ENCODE measurements at regions not wholly inside any gene's neighbourhood (a gene's known extent, or its start where the extent isn't known, plus 50 kb on each side); places are given as distances from the start of the nearest gene placed in this dataset.

DNA sequence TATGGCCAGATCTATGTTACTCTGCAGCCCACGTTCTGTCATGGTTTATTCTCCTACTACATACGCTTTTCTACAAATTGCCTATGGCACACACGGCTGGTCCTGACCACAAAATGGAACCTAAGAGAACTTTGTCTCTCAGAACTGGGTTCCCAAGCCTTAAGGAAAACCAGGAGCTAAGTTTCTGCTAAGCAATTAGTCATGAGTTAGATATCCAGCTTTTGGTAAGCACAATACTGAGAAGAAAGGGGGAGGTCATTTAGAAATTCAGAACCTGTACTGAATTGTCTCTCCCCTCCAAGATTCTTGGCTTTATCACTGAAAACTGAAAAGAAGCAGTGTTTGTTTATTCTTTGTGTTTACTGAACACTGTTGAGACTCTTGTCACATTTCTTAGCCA is 283.5 kb upstream of the TANK start:
- no peak overlapping the region for H3K4me3 Mint-ChIP-seq

DNA sequence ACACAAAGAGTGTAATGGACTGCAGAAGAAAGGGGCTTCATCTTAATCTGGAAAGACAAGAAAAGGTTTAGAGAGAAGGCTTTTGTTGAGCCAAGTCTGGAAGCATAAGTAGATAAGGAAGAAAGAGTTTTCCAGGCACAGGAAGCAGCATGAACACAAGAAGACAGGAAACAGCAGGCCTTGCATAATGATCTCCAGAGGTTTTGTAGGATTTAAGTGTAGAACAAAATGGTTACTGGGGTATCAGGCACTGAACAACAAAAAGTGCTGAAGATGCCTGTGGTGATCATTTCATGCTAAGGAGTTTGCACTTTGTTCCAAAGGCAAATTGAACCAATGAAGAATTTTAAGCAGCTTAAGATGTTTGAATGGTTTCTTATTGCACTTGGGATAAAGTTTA is 281.6 kb upstream of the TANK start:
- H3K4me3 Mint-ChIP-seq, result no peak overlapping the region
- no peak overlapping the region for H3K27ac Mint-ChIP-seq
- H3K4me1 Mint-ChIP-seq, result no peaks in the 10 kb centered on the region
- CTCF ChIA-PET, result no interaction called here
- no peaks in the 10 kb centered on the region for H3K27me3 Mint-ChIP-seq
- DNase-seq, result no peak
- H3K9me3 Mint-ChIP-seq, result no peaks in the 10 kb centered on the region
- H3K36me3 Mint-ChIP-seq, result no peaks in the 10 kb centered on the region

More for the DNA sequence above, 283.5 kb upstream of the TANK start:
- Mint-ChIP-seq H3K36me3 (no peaks in the 10 kb centered on the region), H3K27ac (no peak overlapping the region), H3K4me1 (no peaks in the 10 kb centered on the region), H3K9me3 (no peaks in the 10 kb centered on the region), H3K27me3 (no peaks in the 10 kb centered on the region)
- CTCF ChIA-PET, result no interaction called here
- DNase-seq, result no peak

DNA sequence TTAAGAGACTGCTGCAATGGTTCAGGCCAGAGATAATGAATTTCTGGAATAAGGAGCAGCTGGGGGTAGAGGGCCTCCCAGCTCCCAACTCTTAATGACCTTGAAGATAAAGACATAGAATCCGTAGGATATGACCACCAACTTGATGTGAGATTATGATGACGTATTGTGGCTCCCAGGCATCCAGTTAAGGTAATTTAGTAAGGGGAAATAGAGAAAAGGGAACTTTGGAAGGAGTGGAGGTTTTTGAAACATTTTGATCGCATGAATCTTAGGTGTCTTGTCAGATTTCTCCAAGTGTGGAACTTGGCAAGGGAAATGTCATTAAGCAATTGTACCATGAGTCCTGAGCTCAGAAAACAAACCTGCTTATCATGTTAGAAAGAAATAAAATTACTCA is 277.3 kb upstream of the TANK start:
- Mint-ChIP-seq H3K4me3 (no peak overlapping the region), H3K27me3 (no peaks in the 10 kb centered on the region), H3K9me3 (no peaks in the 10 kb centered on the region), H3K27ac (no peak overlapping the region), H3K4me1 (no peaks in the 10 kb centered on the region), H3K36me3 (no peaks in the 10 kb centered on the region)
- no peak for DNase-seq
- CTCF ChIA-PET, result no interaction called here

DNA sequence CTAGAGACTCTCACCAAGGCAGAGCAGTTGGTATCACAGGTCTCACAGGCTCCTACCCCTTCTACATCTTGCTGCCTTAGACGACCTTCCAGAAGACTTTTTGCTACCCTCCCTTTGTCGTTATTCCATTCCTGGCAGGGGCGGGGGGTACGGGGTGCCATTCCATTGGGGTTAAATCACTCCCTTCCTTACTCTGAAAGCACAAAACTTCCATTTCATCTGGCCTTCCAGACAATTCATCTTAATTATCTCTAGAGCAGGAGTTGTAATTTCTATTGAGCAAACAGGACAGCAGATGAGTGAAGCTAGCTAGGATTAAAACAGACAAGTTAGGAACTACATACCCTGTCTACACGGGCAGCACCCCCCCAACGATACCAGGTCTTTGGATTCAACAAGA is 276.2 kb upstream of the TANK start:
- no peaks in the 10 kb centered on the region for H3K36me3 Mint-ChIP-seq
- DNase-seq, result no peak
- CTCF ChIA-PET, result no interaction called here
- H3K9me3 Mint-ChIP-seq, result no peaks in the 10 kb centered on the region
- H3K4me3 Mint-ChIP-seq, result no peak overlapping the region
- no peaks in the 10 kb centered on the region for H3K4me1 Mint-ChIP-seq
- no peaks in the 10 kb centered on the region for H3K27me3 Mint-ChIP-seq
- H3K27ac Mint-ChIP-seq, result no peak overlapping the region

DNA sequence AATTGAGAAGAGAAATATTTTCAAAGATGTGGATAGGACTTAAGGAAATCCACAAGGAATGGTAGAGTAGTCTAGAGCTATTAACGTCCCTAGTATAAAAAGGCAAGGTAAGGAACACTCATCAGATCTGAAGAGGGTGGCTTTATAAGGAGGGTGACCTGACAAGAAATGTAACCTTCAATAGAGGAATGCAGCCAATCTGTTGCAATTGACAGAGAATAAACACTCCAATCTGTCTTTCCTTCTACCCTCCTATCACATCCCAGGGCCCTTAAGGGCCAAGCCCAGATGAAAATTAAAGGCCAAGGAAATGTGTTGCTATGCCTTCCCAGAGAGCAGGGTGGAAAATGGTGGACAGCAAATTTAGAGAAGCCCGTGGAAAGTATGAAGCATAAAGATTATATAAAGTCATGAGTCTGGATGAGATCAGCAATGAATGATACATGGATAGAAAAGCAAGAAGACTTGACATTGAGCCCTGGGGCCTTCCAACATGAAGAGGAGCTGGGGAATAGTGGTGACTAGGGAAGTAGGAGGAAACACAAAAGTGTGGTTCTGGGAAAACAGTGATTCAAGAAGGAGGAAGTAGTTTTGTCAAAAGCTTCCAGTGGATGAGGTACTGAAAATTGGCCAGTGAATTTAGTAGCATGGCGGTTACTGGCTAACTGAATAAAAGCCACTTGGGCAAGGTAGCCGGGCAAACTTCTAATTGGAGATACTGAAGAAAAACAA is 270.6 kb upstream of the TANK start:
- Mint-ChIP-seq H3K4me3 (no peak overlapping the region), H3K9me3 (no peaks in the 10 kb centered on the region), H3K27me3 (no peaks in the 10 kb centered on the region), H3K4me1 (no peaks in the 10 kb centered on the region), H3K27ac (no peak overlapping the region), H3K36me3 (no peaks in the 10 kb centered on the region)
- CTCF ChIA-PET, result no interaction called here
- no peak for DNase-seq

DNA sequence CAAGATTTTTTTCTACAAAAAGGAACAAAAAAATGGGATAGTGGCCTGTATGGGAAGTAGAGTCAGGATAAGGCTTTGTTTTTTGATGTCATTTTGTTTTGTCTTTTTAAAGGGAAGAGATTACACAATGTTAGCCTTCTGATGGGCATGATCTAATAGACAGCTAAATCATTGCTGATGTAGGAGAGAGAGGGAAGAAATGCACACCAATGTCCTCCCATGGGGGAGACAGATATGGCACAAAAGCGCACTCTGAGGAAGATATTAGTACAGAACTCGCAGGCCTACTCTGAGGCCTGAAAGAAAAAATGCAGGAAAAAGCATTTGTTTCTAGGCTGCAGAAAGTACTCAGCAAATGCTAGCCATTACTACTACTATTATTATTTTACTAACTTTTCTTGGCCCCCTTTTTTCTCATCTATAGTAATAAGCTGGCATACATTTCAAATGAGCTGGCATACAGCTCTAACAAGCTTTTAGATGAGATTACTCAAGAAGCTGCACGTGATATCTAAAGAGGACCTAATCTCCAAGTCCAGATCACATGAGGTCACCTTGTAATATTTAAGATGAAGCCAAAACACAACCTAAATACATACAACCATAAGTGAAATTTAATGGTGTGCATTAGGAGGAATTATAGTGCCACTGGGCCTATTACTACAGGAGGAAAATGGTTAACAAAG is 269.4 kb upstream of the TANK start:
- Mint-ChIP-seq H3K4me3 (no peak overlapping the region), H3K27me3 (no peaks in the 10 kb centered on the region), H3K9me3 (no peaks in the 10 kb centered on the region), H3K36me3 (no peaks in the 10 kb centered on the region), H3K4me1 (no peaks in the 10 kb centered on the region), H3K27ac (no peak overlapping the region)
- CTCF ChIA-PET, result interaction anchor here (0.8 kb wide), 1 partner anchor 53 kb away, joined by 3 read pairs; no protein-coding TSS in a partner anchor
- no peak for DNase-seq

DNA sequence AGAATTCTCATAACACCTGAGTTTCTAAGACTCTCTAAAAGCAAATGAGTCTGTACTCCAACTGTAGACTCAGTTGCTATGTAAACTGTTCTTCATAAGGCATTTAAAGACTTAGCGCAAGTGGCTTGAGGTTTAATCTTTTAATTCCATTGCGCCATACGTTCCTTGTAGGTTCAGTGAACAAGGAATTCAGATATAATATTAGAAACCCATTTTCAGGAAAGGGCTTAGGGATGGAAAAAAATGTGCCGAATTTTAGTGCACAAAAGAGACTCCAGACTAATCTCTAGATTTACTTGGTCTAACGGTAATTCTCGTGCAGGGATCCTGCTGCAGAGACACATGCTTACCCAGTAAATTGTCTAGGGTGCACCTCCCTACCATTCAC is 268.9 kb upstream of the TANK start:
- DNase-seq, result no peak
- CTCF ChIA-PET, result interaction anchor here (0.8 kb wide), 1 partner anchor 53 kb away, joined by 3 read pairs; no protein-coding TSS in a partner anchor
- H3K4me1 Mint-ChIP-seq, result no peaks in the 10 kb centered on the region
- H3K9me3 Mint-ChIP-seq, result no peaks in the 10 kb centered on the region
- H3K36me3 Mint-ChIP-seq, result no peaks in the 10 kb centered on the region
- no peak overlapping the region for H3K27ac Mint-ChIP-seq
- no peaks in the 10 kb centered on the region for H3K27me3 Mint-ChIP-seq
- no peak overlapping the region for H3K4me3 Mint-ChIP-seq

DNA sequence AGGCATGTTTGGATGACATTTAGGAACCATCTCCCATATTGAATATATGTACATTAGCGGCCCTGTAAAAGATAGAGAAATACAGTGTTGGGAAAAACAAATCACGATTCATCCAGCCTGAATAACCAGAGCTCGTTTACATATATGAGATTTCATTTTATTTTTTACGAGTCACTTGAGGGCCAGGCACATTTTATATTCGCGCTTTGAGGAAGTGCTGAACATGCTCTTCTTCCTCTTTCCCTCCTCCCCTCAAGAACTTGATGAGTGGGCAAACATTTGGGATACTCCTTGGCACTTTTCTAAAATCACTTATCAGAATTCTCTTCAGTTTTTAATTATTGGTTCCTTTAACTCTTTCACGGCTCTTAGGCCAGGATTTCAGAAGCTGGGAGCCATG is 268.0 kb upstream of the TANK start:
- CTCF ChIA-PET, result no interaction called here

DNA sequence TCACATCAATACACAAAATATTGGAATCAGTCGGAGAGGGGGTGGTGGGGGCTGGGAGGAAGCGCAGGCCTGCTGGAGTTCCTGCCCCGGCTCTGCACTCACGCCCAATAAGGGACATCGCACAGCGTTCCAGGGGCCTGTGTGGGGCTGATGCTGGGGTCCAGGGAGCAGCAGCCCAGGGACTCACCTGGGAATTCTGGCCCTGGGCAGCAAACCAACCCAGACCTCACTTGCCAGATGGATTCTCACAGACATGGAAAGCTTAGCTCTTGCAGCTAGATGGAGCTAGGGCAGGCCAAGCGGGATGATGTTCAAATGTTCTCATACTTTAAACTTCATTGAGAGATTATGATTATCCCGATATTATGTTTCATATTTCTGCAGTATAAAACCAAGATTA is 266.6 kb upstream of the TANK start:
- Mint-ChIP-seq H3K27me3 (no peaks in the 10 kb centered on the region), H3K4me3 (no peak overlapping the region)
- CTCF ChIA-PET, result no interaction called here

More for the DNA sequence above, 268.0 kb upstream of the TANK start:
- no peak for DNase-seq
- H3K36me3 Mint-ChIP-seq, result no peaks in the 10 kb centered on the region
- H3K4me1 Mint-ChIP-seq, result no peaks in the 10 kb centered on the region
- H3K4me3 Mint-ChIP-seq, result no peak overlapping the region
- H3K9me3 Mint-ChIP-seq, result no peaks in the 10 kb centered on the region
- H3K27ac Mint-ChIP-seq, result no peak overlapping the region
- H3K27me3 Mint-ChIP-seq, result no peaks in the 10 kb centered on the region

DNA sequence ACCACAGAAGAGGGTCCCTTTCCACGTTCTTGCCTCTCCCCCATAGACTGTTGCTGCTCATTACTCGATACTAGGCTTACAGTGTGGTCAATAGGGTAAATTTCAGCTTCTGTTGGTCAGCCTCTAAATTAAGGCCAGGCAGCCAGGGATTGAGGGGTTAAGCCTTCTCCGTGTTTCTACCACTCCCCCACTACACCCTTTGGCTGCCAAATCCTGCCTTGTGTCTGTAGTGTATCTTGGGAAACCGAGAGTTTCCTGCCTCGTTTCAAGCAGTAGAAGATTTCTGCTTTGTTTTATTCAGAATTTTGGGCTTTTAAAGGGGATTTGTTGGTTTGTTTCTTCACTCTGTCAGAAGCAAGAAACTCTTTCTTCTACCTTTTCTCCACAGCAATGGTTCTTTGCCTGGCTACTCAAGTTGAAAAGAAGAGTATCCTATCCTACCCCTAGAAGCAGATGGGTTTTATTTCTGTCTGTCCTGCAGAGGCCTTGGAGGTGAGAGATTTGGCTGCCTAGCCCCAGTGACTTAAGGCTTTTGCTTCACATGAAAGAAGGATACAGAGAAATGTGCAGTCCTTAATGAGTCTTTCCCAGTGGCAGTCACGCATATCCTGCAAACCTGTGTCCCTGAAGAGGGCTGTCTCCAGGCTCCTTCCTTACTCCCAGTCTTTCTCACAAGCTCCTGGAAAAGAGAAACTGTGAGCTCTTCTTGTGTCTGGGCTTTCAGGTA is 261.5 kb upstream of the TANK start:
- no peak for DNase-seq
- no peak overlapping the region for H3K27ac Mint-ChIP-seq
- no peaks in the 10 kb centered on the region for H3K4me1 Mint-ChIP-seq
- no peaks in the 10 kb centered on the region for H3K36me3 Mint-ChIP-seq
- CTCF ChIA-PET, result no interaction called here
- H3K4me3 Mint-ChIP-seq, result no peak overlapping the region
- H3K27me3 Mint-ChIP-seq, result no peaks in the 10 kb centered on the region
- no peaks in the 10 kb centered on the region for H3K9me3 Mint-ChIP-seq

More for the DNA sequence above, 266.6 kb upstream of the TANK start:
- no peak for DNase-seq
- H3K27ac Mint-ChIP-seq, result no peak overlapping the region
- H3K9me3 Mint-ChIP-seq, result no peaks in the 10 kb centered on the region
- no peaks in the 10 kb centered on the region for H3K4me1 Mint-ChIP-seq
- H3K36me3 Mint-ChIP-seq, result no peaks in the 10 kb centered on the region

DNA sequence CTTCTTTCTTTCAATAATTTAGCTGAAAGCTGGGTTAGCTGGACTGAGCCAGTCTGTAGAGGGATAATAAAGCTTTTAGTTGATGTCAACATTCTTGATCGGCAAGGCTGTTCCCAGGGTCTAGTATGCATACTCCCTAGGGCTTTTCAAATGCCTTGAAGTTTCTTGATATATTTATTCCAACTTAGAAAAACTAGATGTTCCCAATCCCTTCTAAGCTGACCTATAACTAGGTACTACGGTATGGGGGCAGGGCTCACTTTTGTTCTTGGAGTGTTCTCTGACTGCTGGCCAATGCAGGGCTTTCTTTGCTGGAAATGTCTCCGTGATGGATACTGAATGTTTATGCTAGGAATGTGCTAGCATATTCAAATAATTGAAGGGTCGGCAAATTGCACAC is 258.6 kb upstream of the TANK start:
- no peaks in the 10 kb centered on the region for H3K27me3 Mint-ChIP-seq
- CTCF ChIA-PET, result interaction anchor here (1.0 kb wide), 1 partner anchor 69 kb away, joined by 4 read pairs; no protein-coding TSS in a partner anchor
- no peak overlapping the region for H3K27ac Mint-ChIP-seq
- H3K36me3 Mint-ChIP-seq, result no peaks in the 10 kb centered on the region
- no peak overlapping the region for H3K4me3 Mint-ChIP-seq
- no peaks in the 10 kb centered on the region for H3K9me3 Mint-ChIP-seq
- H3K4me1 Mint-ChIP-seq, result no peaks in the 10 kb centered on the region
- no peak for DNase-seq

DNA sequence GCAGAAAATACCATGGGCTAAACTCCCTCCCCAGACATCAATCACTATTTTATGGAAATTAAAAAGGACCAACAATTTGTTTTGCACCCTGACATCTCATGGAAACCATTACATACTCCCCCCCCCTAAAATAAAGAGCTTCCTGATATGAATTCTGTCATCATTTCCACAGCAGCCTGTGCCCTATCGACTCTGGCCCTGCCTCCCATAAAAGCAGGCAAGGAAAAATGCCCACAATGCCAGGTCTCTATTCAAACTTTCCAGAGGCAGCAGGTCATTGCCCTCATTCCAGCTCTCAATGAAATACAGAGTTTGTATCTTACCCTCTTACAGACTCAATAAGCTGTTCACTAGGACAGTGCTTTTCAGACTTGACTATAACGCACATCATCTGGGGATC is 254.4 kb upstream of the TANK start:
- Mint-ChIP-seq H3K27ac (no peak overlapping the region), H3K4me3 (no peak overlapping the region), H3K36me3 (no peaks in the 10 kb centered on the region), H3K27me3 (no peaks in the 10 kb centered on the region), H3K4me1 (no peaks in the 10 kb centered on the region), H3K9me3 (no peaks in the 10 kb centered on the region)
- DNase-seq, result no peak
- CTCF ChIA-PET, result no interaction called here

DNA sequence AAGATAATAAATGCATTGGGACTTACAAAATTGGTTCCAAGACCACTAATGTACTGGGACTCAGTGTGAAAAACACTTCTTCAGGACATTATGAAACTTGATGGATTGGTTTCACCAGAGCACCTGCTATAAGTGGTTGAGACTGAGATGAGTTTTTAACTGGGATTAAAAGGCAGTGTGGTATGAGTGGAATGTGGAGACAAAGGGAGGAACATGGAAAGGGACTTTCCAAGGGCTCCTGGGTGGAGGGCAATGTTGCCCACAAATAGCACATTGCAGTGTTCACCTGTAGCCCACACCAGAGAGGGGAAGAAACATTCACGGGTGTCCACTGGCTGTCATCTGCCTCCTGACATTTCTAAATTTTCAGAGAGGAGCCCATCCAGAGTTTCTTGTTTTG is 253.3 kb upstream of the TANK start:
- H3K9me3 Mint-ChIP-seq, result no peaks in the 10 kb centered on the region
- no peaks in the 10 kb centered on the region for H3K36me3 Mint-ChIP-seq
- no peak overlapping the region for H3K27ac Mint-ChIP-seq
- H3K4me1 Mint-ChIP-seq, result no peaks in the 10 kb centered on the region
- CTCF ChIA-PET, result no interaction called here
- H3K27me3 Mint-ChIP-seq, result no peaks in the 10 kb centered on the region
- DNase-seq, result no peak
- no peak overlapping the region for H3K4me3 Mint-ChIP-seq

DNA sequence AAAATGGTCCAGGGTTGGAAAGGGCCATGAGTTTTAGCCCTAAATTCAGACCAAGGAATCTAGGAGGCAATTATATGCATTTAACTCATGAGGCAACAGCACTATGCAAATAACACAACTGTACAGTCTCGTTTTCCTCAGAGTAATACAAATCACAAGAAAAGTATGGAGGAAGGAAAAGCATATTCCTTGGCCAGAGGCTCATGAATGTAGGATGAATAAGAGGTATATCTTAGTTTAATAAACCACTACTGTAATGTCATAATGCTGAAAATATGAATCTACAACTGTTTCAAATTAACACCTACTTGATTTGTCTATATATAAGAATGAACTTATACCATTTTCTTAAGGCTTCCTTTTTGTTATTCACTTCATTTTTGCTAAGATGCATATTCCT is 252.5 kb upstream of the TANK start:
- no peak for DNase-seq
- no peaks in the 10 kb centered on the region for H3K4me1 Mint-ChIP-seq
- no peaks in the 10 kb centered on the region for H3K36me3 Mint-ChIP-seq
- no peaks in the 10 kb centered on the region for H3K9me3 Mint-ChIP-seq
- H3K27me3 Mint-ChIP-seq, result no peaks in the 10 kb centered on the region
- H3K27ac Mint-ChIP-seq, result no peak overlapping the region
- H3K4me3 Mint-ChIP-seq, result no peak overlapping the region
- CTCF ChIA-PET, result no interaction called here

DNA sequence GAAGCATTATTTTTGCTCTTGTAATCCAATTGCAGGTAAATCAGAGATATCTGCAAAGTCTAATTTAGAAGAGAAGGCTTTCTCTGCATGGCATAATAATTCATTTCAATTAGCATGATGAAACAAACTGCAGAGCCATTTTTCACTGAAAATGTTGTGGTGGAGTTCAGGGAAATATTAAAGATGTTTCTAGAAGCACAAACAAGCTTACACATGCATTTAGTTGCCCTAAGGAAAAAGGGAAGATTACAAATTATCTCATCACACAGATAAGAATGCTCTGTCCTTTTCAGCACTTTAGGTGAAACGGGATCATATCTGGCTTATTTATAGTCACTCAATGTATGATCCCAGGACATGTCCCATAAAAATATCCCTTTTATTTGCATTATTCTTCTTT is 252.1 kb upstream of the TANK start:
- H3K4me3 Mint-ChIP-seq, result no peak overlapping the region
- no peak overlapping the region for H3K27ac Mint-ChIP-seq
- no peaks in the 10 kb centered on the region for H3K4me1 Mint-ChIP-seq
- no peak for DNase-seq
- no peaks in the 10 kb centered on the region for H3K27me3 Mint-ChIP-seq
- H3K9me3 Mint-ChIP-seq, result no peaks in the 10 kb centered on the region
- CTCF ChIA-PET, result no interaction called here
- no peaks in the 10 kb centered on the region for H3K36me3 Mint-ChIP-seq

Measured in activated naive CD4-positive, alpha-beta T cell treated with anti-CD3 and anti-CD28 coated beads, Interleukin-2, amount 10 ng/mL, durations not matched to agents 7 days and 5 days (primary cell).